Daoy (cell line): ENCODE measurements at regions not wholly inside any gene's neighbourhood (a gene's known extent, or its start where the extent isn't known, plus 50 kb on each side); places are given as distances from the start of the nearest gene placed in this dataset.

Experiments
- DNase-seq: peaks from one replicate; pipeline ENCODE4 v3.0.0-alpha.2; 2015; ENCODE audit warnings: low read depth

DNA sequence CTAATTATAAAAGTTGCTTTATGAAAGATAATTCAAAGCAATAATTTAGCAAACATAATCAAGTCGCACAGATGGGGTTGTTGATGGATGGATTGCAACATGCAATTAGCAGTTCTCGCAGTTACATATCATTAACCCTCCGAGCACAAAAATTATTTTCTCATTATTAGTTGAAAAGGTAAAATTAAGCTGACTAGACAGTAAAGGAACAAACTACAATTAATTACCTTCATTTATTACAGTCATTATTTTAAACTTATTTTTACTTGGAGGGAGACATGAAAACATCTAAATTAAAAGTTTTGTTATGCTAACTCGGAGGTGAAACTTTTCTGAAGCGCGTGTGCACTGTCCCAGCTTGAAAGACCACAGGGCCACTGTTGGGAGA, 146.9 kb downstream of the PHETA1 start:
- no peak for DNase-seq

DNA sequence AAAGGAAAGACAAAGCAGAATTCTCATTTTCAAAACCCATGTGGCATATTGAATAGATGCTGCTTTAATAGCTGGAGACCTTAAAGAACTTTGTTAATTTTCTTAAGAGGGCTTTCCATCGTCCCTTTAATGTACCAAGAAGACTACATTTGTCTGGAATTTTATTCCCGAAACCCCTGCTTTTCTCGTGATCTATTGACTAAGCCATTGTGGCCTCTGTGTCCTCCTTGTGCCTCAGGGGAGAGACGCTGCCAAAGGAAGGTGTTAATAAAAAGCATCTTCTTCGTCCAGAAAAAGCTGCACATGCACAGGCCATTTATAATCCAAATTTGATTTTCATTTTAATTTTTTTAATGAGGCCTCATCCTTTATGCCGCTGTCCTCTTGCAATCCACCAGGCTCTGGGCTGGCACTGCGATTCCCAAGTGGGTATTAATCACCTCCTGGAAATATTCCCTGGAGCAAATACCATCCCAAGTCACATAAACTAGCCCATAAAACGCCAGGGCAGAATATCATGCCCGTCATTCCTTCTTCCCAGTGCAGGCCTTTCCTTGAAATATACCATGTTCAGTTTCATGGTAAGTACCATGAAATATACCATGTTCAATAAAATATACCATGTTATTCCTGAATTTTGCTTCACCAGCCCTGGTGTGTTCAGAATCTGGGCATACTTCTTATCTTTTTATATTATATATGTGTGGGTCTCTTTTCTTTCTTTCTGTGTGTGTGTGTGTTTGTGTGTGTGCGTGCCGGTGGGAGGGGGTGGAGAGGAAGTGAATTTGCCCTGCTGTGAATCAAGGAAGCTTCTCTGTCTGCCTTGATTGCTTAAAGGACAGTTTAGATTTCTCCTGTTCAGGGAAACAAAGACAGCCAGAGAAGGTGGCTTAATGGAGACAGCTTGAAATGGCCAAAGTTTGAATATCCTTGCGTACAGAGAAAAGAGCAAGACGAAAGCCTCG, 147.6 kb downstream of the PHETA1 start:
- DNase-seq: no peak

DNA sequence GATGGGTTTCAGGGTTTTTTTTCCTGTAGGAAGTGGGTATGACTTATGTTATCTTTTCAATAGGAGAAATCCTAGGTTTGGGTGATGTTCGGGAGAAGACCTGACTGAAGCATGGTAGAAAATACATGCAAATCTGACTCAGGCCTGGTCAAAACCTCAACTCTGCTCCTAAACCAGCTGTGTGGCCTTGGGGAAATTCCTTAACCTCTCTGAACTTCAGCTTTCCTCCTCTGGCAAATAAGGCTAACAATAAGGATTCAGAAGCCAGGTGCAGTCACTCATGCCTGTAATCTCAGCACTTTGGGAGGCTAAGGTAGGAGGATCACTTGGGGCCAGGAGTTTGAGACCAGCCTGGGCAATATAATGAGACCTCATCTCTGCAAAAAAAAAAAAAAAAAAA, 148.5 kb downstream of the PHETA1 start:
- no peak for DNase-seq

DNA sequence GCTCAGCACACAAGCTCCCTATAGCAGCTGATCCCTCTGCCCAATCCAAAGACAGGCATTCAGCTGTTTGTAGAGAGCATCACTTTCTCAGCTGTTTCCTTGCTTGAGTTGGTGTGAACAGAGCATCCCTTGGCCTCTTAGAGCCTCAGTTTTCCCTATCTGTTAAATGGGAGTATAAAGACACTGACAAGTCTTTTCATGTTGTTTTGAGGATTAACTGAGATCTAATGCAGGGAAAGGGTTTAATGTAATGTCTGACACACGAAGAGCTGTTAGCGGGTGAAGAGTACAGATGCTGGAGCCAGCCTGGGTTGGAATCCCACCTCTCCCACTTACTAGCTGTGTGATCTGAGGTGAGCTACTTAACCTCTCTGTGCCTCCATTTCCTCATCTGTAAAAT, 149.5 kb downstream of the PHETA1 start:
- DNase-seq: no peak

DNA sequence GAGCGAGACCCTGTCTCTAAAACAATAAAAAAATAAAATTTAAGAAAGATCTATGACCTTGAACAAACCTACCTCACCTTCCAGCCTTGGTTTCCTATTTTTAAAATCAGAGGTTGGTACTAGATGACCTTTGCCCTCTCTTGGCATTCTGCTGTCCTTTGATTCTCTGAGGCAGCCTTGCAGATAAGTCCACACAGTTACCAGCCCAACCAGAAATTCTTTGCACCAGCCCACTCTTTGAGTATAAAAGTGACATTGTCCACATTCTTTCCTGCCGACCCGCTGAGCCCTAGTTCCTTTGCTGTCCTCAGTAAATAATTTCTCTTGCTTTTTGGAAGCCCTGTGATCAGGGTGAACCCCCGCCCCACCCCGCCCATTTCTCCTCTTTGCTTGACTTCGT, 150.4 kb downstream of the PHETA1 start:
- DNase-seq: no peak

DNA sequence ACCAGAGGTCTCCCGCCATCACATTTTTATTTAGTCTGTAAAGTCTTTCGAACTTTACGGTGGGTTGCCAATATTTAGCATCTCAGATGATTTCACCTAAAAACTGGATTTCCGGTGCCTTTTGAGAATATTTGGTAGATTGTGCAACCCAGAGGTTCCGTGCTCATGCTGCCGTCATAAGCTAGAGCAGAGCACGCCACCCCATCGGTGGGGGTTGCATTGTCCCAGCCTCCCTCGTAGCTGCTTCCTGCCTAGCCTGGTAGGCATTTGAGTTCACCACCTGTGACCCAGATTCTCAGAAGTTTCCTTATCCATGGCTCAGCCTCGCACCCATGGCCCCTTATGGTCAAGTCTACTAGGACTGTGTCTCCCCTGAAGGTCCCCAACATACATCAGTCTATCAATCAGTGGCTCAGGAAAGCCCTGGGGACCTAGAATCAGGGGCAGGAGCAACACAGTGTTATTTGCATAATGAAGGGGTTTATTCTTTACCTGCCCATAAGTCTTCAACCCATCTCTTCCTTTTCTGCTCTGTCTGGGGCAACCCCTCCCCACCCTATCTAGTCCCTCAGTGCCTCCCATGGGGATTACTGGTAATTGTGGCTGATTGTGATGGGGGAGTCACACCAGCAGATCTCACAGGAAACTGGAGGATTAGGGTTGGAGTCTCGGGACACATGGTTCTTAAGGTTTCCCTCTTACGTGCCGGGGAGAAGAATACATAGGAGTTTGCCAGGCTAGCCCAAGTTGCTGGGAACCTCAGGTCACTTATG, 152.3 kb downstream of the PHETA1 start:
- no peak for DNase-seq

DNA sequence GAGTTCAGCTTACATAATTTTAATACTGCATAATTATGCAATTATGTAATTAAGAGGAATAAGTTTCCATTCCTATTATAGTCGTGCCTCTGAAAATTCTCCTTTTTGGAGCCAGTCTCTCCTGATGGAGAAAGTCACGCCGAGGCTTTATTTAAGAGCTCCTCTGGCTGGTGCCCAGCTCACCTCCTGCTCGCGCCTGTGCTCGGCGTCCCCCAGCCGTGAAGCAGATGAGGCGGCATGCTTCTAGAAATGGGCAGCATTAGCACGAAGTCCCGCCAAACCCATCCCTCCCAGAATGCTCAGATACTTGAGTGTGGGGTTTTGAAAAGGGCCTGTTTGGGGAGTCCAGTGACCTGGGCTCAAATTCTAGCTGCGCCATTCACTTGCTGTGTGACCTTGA, 153.0 kb downstream of the PHETA1 start:
- no peak for DNase-seq

DNA sequence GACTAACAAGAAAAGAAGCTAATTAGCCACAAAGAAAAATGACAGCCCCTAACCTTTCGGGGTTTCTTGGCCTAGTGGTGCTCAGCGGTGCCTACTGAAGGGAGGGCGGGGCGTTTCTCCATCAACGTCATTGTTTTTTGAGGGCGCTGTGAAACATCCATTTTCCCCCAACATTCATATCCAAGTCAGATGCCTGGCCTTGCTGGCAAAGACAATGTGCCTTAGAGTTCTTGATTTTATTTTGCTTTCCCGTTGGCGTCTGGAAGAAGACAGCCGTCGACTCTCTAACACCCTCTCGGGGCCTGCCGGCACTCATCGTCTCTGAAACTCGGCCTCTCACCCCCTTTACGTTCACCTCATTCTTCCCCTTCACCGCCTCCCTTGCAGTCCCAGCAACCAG, 154.5 kb downstream of the PHETA1 start:
- no peak for DNase-seq

DNA sequence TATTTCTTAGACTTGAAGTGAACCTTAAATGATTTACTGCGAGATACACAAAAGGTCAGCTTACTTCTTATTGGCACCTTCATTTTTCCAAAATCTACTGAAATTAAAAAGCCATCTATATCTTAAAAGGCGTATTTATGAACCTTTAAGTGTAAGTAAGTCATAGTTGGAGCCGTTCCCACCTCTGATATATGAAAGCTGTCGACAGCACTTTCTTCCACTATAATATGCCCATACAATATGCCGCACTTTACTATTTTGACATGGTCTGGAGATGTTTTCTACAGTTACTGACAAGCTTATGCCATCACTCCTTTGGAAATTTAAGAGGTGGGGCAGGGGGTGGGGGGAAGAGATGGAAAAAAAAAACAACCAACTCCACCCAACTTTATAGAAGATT, 155.3 kb downstream of the PHETA1 start:
- no peak for DNase-seq

DNA sequence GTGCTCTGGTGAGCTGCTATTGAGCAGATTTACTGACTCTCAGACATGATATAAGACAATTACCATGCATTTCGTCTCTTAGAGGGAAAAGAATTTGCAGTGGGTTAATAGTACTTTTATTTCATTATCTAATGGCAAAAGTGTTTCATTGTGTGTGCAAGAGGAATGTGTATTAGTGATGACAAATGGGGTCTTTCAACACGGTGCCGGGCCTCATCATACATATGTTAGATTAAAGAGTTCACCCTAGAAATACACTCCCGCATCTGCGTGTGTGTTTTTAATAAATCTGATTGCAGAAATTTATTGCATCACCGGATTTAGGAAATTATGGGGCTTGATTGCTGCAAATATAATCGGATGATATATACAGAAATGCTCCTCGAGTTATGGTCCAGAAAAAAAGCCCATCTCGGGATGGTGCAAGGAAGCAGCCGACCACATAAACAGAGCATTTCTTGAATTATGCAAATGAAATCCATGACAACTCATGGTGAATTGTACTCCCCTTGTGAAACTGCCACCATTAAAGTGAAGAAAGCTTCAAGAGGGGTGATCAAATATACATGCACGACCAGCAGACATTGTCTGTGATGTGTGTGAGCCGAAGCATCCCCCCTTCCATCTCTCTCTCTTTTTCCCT, 156.0 kb downstream of the PHETA1 start:
- no peak for DNase-seq

DNA sequence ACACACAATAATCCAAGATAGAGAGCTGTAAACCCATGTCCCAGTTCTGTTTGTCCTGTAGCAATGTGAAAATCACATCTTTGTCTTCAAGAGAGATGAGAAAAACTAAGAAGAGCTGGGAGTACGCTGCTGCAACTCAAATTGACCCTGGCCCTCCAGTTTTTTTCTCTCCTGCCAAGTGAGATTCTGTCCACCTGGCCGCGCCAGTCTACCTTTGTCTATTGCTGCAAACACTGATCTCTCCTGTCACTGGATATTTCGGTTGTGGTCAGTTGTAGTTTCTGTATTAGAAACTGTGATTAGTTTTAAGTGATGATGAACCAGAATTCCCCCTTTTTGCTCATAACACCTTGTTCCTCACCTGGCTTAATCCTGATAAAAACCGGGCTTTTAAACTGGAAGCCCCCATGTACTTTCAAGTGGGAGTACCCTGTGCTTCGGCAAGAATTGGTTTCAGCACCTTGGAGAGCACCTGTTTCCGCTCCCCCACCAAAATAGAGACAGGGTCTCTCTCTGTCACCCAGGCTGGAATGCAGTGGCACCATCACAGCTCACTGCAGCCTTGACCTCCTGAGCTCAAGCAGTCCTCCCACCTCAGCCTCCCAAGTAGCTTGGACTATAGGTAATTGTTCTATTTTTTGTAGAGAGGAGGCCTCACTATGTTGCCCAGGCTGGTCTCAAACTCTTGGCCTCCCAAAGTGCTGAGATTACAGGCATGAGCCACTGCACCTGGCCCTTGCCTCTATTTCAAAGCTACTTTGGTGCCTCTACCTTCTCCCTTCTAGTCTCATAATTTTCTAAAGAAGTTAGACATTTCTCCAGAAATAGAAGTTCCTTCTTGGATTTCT, 156.8 kb downstream of the PHETA1 start:
- DNase-seq: no peak

DNA sequence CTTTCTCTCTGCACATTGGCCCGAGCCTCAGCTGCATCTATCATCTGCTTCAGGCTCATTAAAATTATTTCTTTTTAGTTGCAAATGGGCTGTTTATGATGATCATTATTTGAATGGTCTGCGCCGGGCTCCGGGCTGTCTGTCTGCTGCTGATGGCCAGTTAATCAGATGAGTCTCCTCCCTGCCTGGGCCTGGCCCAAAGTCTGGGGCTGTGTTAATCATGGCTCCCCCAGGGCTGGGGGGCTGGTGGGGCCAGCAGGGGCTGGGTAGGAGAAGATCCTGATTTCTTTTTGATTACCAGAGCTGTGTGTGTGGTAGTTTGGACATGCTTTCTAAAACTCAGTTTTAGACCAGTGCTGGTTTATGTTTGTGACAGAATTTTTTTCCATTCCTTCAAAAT, 159.1 kb downstream of the PHETA1 start:
- DNase-seq: no peak

DNA sequence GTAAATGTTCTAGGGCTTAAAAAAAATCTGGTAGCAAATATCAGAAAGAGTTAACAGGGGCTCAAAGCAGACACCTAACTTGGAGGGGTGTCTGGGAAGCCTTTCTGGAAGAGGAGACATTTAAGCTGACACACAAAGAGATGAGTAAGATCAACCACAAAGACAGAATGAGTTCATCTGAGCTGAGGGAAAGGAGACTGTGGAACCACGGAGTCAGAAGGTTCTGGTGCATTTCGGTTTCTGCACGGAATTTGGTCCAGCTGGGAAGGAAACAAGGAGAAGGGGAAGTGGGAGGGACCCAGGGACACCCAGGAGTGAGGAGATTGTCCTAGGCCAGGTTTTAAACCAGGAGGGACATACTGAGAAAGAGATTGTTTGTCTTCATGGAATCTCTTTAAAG, 161.1 kb downstream of the PHETA1 start:
- no peak for DNase-seq

DNA sequence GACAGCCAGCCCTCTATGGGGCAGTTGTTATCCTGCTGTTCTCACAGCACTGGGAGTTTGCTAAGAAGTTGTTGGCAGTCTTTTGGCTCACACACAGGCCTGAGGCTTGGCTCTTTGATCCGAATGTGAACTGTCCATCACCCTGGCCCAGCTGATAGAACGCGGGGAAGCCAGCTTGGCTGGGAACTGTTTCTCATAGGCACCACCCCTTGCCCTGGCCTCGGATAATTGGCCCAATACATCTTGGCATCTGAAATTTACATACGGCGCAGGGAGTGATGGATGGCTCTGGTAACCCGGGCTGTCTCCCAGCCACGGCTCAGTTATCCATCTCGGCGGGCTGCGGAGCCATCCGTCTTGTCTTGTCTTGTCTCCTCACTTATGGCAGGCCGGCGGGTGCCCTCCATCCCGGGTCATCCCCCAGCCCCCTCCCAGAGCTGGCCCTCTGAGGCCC, 164.1 kb downstream of the PHETA1 start:
- no peak for DNase-seq

DNA sequence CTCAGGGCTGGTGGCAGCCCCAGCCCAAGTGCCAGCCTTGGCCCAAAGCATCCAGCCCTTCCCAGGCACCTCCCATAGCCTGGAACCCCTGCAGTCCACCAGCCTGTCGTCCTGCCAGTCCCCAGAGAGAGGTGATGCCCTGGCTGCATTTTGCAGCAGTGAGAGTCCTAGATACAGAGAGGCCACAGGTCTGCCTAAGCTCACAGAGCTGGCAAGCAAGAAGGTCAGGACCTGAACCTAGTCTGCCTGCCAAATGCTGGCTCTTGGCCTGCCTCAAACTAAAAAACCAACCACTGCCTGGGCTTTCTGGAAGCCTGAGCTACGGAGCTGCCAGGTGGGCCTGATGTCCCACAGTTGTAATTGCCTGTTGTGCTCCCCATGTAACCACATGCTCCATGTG, 164.9 kb downstream of the PHETA1 start:
- DNase-seq: no peak

DNA sequence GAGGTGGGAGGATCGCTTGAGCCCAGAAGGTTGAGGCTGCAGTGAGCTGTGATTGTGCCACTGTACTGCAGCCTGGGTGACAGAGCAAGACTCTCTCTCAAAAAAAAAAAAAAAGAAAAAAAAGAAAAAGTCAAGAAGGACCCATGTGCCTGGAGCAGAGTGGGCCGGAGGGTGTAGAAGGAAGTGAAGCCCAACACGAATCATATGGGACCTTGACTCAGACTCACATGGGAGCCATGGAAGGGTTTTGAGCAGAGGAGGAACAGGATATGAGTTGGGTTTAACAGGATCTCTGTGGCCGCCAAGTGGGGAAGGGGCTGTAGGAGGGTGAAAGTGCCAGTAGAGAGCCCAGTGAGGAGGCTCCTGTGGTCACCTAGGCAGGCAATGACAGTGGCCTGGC, 165.4 kb downstream of the PHETA1 start:
- no peak for DNase-seq

DNA sequence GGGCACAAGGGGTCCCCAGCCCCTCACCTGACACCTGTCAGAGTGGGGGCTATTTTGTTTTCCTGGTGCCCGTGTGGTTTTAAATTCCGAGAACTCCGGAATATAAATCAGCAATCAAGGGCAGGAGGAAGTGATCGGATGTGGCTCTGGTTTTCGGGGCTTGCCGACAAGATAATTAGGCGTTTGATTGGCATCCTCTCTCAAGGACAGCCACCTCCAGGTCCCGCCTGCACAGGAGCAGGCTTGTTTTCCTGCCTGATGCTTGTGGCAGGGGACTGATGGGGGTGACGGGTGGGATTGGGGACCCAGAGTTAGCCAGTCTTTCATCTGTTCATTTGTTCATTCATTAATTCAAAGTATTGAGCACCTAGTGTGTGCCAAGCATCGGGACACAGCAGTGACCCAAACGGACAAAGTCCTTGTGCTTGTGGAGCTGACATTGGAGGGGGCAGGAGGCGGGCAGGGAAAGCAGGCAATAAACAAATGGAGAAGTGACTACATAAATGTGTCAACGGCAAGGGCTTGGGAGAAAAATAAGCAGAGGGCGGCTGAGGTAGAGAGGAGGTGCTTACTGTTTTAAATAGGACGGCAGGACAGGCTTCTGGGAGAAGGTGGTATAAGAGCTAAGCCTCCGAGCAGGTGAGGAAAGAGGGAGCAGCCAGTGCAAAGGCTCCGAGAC, 166.5 kb downstream of the PHETA1 start:
- no peak for DNase-seq

DNA sequence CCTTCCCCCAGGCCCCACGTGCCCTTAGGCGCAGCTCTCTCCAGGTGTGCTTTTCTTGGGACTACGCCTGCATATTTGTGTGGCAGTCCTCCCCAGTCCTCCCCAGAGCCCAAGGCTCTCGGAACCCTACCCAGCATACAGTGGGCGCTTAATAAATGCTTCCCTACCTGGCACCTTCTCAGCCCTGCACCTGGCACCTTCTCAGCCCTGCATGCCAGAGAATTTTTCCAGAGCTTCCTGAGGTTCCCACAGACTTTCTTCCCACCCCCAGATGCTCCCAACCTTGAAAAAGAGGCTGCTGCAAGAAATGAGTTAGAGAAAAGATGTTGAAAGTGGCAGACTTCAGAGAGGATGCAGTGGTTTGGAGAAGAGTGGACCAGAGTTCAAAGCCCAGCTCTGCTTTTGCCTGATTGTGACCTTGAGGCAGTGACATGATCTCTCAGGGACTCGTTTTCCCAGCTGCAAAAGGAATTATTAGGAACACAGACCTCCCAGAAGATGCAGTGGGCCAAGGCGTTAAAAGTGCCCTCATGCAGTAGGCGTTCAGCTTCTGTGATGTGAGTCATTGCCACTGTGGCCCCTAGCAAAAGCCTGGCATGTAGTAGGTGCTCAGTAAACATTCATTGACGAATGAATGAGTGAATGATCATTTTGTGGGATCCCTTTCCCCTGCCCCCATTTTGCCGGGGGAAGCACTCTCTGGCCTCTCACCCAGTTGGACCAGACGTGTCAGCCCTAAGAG, 167.2 kb downstream of the PHETA1 start:
- no peak for DNase-seq

DNA sequence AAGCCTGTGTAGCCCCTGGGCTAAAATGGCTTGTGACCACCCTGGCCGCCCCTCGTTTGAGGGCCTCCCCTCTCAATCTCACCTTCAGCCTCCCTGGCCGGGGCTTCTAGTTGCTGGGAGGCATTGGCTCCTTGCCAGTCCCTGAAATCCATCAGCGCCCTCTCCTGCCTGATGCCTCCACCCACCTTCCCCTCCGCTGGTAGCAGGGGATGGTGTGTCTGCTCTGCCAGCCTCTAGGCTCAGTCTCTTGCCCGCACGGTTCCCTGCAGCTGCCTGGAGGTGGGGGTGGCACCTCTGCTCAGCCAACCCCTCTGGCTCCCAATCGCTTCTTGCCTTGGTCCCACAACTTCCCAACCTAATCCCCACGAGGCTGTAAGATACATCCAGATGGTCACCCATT, 167.9 kb downstream of the PHETA1 start:
- DNase-seq: peak; percentile 18

DNA sequence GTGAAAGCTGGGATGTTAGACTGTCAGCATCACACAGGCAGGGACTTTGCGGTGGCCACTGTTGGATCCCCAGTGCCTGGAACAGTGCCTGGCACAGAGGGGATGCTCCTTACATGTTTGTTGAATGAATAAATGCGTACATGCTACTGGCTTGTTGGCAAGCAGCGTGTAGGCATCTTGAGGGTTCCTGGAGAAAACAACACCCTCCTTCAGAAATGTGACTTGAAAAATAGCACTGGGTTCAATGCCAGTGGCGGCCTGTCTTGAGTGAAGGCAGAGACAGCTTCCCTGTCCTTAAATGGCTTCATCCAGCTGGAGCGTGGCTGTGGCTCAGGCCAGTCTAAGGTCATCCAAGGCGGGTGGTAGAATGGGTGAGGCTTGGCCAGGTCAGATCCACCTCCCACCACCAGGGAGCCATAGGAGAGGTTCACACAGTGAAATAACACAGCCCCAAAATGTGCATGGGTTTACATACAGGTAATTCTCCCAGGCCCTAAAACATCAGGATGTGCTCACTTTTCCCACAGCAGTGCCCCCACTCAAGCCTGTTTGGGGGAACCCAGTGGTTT, 171.4 kb downstream of the PHETA1 start:
- no peak for DNase-seq
